ENCODE measurements at regions not wholly inside any gene's neighbourhood (a gene's known extent, or its start where the extent isn't known, plus 50 kb on each side); places are given as distances from the start of the nearest gene placed in this dataset.
"Not testable (repeated sequence)": the region's sequence is repeated elsewhere in the genome, so short reads cannot be mapped to it uniquely, and the experiment has no call there.

DNA sequence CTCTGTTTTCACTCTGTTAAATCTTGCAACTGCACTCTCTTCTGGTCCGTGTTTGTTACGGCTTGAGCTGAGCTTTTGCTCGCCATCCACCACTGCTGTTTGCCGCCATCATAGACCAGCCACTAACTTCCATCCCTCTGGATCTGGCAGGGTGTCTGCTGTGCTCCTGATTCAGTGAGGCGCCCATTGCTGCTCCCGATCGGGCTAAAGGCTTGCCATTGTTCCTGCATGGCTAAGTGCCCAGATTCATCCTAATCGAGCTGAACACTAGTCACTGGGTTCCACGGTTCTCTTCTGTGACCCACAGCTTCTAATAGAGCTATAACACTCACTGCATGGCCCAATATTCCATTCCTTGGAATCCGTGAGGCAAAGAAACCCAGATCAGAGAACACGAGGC lies 218.5 kb downstream of the RHOU start:
- H3K9me3 ChIP-seq, H3K4me3 ChIP-seq, H3K36me3 ChIP-seq, DNase-seq, H3K27me3 ChIP-seq: not testable (repeated sequence)

DNA sequence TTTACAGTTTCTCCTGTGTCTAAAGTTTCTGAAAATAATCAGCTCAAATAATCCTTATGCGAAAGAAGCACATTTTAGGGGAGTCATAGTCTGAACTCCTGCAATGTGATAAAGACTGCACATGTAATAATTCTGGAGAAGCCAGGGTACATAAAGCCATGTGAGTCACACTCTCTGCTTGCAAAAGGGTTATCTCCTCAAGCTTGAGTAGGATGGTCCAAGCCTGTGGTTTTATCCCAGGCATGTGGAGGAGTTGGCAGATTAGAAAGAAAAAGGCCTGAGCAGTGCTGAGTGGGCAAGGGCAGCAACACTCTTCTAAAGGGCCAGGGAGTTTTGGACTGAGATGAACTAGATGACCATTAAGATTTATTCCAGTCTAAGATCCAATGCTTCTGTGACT lies 220.4 kb downstream of the RHOU start:
- DNase-seq: peak; percentile 65
- Histone ChIP-seq H3K27me3 (no peaks in the 10 kb centered on the region), H3K4me3 (no peak overlapping the region), H3K9me3 (peaks cover 7% of the 10 kb centered on the region; the same call in 1 of the 2 replicates), H3K36me3 (no peaks in the 10 kb centered on the region)

DNA sequence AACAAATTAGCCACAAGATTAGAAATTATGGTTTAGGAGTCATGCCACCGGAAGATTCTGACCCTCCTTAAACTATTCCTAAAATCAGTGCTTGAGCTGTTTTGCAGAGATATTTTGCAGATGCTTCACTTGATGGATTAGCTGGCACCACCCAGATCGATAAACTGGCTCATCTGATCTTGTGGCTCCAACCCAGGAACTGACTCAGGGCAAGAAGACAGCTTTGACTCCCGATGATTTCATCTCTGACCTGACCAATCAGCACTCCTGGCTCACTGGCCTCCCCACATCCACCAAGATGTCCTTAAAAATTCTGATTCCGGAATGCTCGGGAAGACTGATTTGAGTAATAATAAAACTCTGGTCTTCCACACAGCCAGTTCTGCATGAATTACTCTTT lies 221.6 kb downstream of the RHOU start:
- peaks cover 7% of the 10 kb centered on the region; the same call in 1 of the 2 replicates for H3K9me3 ChIP-seq
- H3K27me3 ChIP-seq: no peaks in the 10 kb centered on the region
- H3K4me3 ChIP-seq: no peak overlapping the region
- H3K36me3 ChIP-seq: no peaks in the 10 kb centered on the region
- DNase-seq: peak; percentile 39

DNA sequence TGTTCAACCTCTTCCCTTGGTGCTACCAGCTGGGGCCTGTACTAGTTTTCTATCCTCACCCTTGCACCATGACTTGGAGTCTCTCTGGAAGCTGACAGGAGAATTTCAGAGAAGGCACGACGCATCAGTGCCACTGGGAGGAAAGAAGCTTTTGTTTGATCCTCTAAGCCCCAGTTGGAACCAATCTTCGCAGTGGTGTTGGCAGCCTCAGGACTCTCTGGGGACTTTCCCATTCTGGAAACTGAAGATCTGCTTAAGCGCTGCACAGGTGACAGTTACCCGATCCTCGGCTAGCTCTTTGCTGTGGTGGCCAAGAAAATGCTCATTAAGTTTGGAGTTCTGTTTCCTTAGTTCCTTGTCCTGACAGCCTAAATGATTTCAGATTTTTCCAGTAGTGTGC lies 222.3 kb downstream of the RHOU start:
- Histone ChIP-seq H3K27me3 (no peaks in the 10 kb centered on the region), H3K4me3 (no peak overlapping the region), H3K36me3 (no peaks in the 10 kb centered on the region), H3K9me3 (peaks cover 7% of the 10 kb centered on the region; the same call in 1 of the 2 replicates)
- DNase-seq: no peak

- peaks cover 7% of the 10 kb centered on the region; the same call in 1 of the 2 replicates for H3K9me3 ChIP-seq
- no peak for DNase-seq
- no peak overlapping the region for H3K4me3 ChIP-seq
- no peaks in the 10 kb centered on the region for H3K36me3 ChIP-seq
- H3K27me3 ChIP-seq: no peaks in the 10 kb centered on the region
Measured at GRCh38 chr1:228958121-228958520, 222.8 kb downstream of the RHOU start.

DNA sequence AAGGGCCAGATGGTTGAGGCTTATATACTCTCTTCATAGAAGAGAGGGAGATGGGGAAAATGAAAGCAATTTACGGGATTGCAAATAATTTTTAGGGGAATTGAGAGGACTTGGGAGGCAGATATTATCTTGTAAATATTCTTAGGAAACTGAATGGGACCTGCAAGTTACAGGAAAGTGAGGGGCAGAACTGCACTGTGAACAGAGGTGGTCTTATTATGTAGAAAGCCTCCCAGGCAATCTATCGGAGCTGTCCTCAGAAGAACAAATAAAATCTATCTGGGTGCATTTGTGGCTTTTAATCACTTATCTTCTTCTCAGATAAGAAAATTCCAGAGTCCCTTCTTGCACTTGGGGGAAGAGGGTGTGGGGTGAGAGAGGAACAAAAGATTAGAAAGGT lies 223.5 kb downstream of the RHOU start:
- H3K9me3 ChIP-seq: peaks cover 7% of the 10 kb centered on the region; the same call in 1 of the 2 replicates
- DNase-seq: no peak
- no peaks in the 10 kb centered on the region for H3K27me3 ChIP-seq
- no peaks in the 10 kb centered on the region for H3K36me3 ChIP-seq
- no peak overlapping the region for H3K4me3 ChIP-seq

DNA sequence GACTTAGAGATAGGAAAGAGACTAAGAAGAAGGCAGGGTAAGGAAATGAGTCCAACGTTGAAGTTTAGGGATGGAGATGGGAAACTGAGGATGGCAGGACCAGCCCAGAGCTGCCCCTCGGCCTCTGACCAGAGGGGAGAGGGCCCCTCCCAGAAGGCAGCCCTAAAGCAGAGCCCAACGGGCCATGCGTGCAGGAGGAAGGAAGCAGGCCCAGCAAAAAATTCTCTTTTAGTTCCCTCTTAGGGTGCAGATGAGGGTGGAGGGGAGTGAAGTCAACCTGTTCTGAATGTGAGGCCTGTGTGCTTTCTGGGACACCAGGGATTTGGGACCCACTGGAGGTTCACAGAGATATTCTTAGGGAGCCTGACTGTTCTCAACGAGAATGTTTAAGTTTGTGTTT lies 225.4 kb downstream of the RHOU start:
- H3K4me3 ChIP-seq: no peak overlapping the region
- no peaks in the 10 kb centered on the region; the same call in 1 of the 2 replicates for H3K9me3 ChIP-seq
- H3K27me3 ChIP-seq: no peaks in the 10 kb centered on the region
- no peaks in the 10 kb centered on the region for H3K36me3 ChIP-seq
- no peak for DNase-seq

DNA sequence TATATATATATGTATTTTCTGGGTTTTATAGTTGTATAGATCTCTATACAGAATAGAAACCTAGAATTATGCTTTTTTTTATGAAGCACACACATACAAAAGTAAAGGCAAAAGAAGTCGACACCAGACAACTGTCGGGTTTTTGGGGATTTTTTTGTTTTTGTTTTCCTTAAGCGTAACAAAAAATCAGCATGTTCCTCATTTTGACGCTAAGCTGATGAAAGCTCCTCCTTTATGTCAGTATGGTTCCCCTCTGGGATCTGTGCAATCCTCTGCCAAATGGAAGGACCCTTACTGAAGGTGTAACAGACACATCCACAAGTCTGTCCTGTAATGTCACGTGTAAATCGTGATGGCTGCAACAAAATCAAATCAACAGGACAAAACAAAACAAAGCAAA lies 226.2 kb downstream of the RHOU start:
- Histone ChIP-seq H3K27me3 (no peaks in the 10 kb centered on the region), H3K9me3 (no peaks in the 10 kb centered on the region), H3K36me3 (no peaks in the 10 kb centered on the region), H3K4me3 (no peak overlapping the region)
- no peak for DNase-seq

GRCh38 chr1:228963795-228964177 lies 228.5 kb downstream of the RHOU start:
- H3K4me3 ChIP-seq: no peak overlapping the region

GRCh38 chr1:228964178-228965089 lies 229.2 kb downstream of the RHOU start:
- Histone ChIP-seq H3K9me3 (no peaks in the 10 kb centered on the region), H3K36me3 (no peaks in the 10 kb centered on the region), H3K27me3 (no peaks in the 10 kb centered on the region), H3K4me3 (no peak overlapping the region)
- DNase-seq: no peak

More at GRCh38 chr1:228963795-228964177, 228.5 kb downstream of the RHOU start:
- DNase-seq: peak; percentile 36
- Histone ChIP-seq H3K27me3 (no peaks in the 10 kb centered on the region), H3K36me3 (no peaks in the 10 kb centered on the region), H3K9me3 (no peaks in the 10 kb centered on the region)

GRCh38 chr1:228968891-228969606 lies 233.8 kb downstream of the RHOU start:
- DNase-seq: no peak
- no peak overlapping the region for H3K4me3 ChIP-seq
- no peaks in the 10 kb centered on the region for H3K36me3 ChIP-seq
- no peaks in the 10 kb centered on the region for H3K9me3 ChIP-seq
- no peaks in the 10 kb centered on the region for H3K27me3 ChIP-seq

- no peak overlapping the region for H3K4me3 ChIP-seq
- no peak for DNase-seq
- no peaks in the 10 kb centered on the region for H3K36me3 ChIP-seq
- no peaks in the 10 kb centered on the region for H3K27me3 ChIP-seq
- no peaks in the 10 kb centered on the region for H3K9me3 ChIP-seq
Measured at GRCh38 chr1:228969953-228970800, 234.9 kb downstream of the RHOU start.

GRCh38 chr1:228972576-228972975 lies 237.3 kb downstream of the RHOU start:
- Histone ChIP-seq H3K27me3 (no peaks in the 10 kb centered on the region), H3K36me3 (no peaks in the 10 kb centered on the region), H3K4me3 (no peak overlapping the region), H3K9me3 (no peaks in the 10 kb centered on the region)
- DNase-seq: no peak

- DNase-seq: no peak
- Histone ChIP-seq H3K9me3 (no peaks in the 10 kb centered on the region), H3K4me3 (no peak overlapping the region), H3K36me3 (no peaks in the 10 kb centered on the region), H3K27me3 (no peaks in the 10 kb centered on the region)
Measured at GRCh38 chr1:228974273-228974672, 239.0 kb downstream of the RHOU start.

DNA sequence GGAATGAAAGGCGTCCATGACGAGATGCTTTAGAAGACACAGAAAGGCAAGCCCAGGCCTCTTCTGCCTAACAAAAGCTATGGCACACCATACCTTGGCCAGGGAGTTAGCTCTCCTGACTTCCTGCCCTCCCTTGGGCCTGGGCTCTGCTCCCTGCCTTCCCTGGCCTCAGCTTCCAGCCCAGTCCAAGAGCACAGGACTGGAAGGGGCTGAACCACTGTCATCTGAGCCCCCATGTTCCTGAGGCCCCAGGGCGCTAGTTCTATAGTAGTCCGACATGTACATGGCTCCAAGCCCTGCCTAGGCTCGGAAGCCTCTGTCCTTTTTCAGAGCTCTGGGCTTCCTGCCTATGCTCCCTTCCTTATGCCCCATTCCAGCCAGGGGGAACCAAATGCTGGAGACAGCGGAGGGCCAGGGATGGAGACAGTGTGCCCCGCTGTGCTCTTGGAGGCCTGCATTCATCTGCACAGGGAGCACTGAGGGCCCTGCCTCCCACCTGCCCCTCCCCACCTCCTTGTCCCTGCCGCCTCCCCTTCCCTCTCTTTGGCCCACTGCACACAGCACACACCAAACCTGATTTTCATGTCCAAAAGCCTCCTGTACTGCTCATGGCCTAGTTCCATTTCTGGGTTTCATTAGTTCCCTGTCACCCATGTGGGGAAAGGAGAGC lies 240.1 kb downstream of the RHOU start:
- no peak for DNase-seq
- Histone ChIP-seq H3K36me3 (no peaks in the 10 kb centered on the region), H3K27me3 (no peaks in the 10 kb centered on the region)

GRCh38 chr1:228976316-228976715 lies 241.0 kb downstream of the RHOU start:
- DNase-seq: no peak
- no peaks in the 10 kb centered on the region for H3K36me3 ChIP-seq

More for the DNA sequence above, 240.1 kb downstream of the RHOU start:
- no peaks in the 10 kb centered on the region for H3K9me3 ChIP-seq
- no peak overlapping the region for H3K4me3 ChIP-seq

More at GRCh38 chr1:228976316-228976715, 241.0 kb downstream of the RHOU start:
- H3K27me3 ChIP-seq: no peaks in the 10 kb centered on the region
- H3K4me3 ChIP-seq: no peak overlapping the region
- H3K9me3 ChIP-seq: no peaks in the 10 kb centered on the region
